ENCODE measurements at regions not wholly inside any gene's neighbourhood (a gene's known extent, or its start where the extent isn't known, plus 50 kb on each side); places are given as distances from the start of the nearest gene placed in this dataset.

GRCh38 chr4:173475751-173476150 lies 54.3 kb downstream of the HAND2 start:
- DNase-seq, result no peak
- TF ChIP-seq POLR2A (IDR thresholded peaks at IDR 0.05) (no peak), EP300 (IDR thresholded peaks at IDR 0.05) (no peak)
- TF ChIP-seq, protein P1, sequence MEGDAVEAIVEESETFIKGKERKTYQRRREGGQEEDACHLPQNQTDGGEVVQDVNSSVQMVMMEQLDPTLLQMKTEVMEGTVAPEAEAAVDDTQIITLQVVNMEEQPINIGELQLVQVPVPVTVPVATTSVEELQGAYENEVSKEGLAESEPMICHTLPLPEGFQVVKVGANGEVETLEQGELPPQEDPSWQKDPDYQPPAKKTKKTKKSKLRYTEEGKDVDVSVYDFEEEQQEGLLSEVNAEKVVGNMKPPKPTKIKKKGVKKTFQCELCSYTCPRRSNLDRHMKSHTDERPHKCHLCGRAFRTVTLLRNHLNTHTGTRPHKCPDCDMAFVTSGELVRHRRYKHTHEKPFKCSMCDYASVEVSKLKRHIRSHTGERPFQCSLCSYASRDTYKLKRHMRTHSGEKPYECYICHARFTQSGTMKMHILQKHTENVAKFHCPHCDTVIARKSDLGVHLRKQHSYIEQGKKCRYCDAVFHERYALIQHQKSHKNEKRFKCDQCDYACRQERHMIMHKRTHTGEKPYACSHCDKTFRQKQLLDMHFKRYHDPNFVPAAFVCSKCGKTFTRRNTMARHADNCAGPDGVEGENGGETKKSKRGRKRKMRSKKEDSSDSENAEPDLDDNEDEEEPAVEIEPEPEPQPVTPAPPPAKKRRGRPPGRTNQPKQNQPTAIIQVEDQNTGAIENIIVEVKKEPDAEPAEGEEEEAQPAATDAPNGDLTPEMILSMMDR (IDR thresholded peaks at IDR 0.05), result no peak
- intact Hi-C loops (cut with DNase I), result loop anchor here in 1 of 4 donors (10.0 kb wide), 1 partner anchor 261 kb away; no protein-coding TSS in a partner anchor
- no peaks in the 10 kb centered on the region for H3K4me1 ChIP-seq (ENCODE audit: insufficient read depth)
- no peaks in the 10 kb centered on the region for H3K36me3 ChIP-seq
- H3K27ac ChIP-seq, result no peak overlapping the region
- H3K9me3 ChIP-seq, result no peaks in the 10 kb centered on the region
- no peaks in the 10 kb centered on the region for H3K27me3 ChIP-seq
- no peak overlapping the region for H3K4me3 ChIP-seq

GRCh38 chr4:173469622-173470021 lies 60.4 kb downstream of the HAND2 start:
- no peak for DNase-seq
- 4 to 21% (median 9%) methylated on average over 7 of the region's 7 CpGs for WGBS, 3 donors

GRCh38 chr4:173468314-173468713 lies 61.7 kb downstream of the HAND2 start:
- Histone ChIP-seq H3K27ac (no peak overlapping the region), H3K36me3 (no peaks in the 10 kb centered on the region), H3K4me3 (no peak overlapping the region), H3K9me3 (no peaks in the 10 kb centered on the region), H3K27me3 (no peaks in the 10 kb centered on the region), H3K4me1 (ENCODE audit: insufficient read depth) (no peaks in the 10 kb centered on the region)
- no peak for TF ChIP-seq POLR2A (IDR thresholded peaks at IDR 0.05)
- TF ChIP-seq, protein P1 (IDR thresholded peaks at IDR 0.05), result no peak
- DNase-seq, result no peak
- intact Hi-C loops (cut with DNase I), result no loop called here

More at GRCh38 chr4:173469622-173470021, 60.4 kb downstream of the HAND2 start:
- TF ChIP-seq, protein P1 (IDR thresholded peaks at IDR 0.05), result no peak
- no peak for TF ChIP-seq EP300 (IDR thresholded peaks at IDR 0.05)
- TF ChIP-seq POLR2A (IDR thresholded peaks at IDR 0.05), result no peak
- no peaks in the 10 kb centered on the region for H3K4me1 ChIP-seq (ENCODE audit: insufficient read depth)
- no peak overlapping the region for H3K4me3 ChIP-seq
- H3K9me3 ChIP-seq, result no peaks in the 10 kb centered on the region
- no peaks in the 10 kb centered on the region for H3K27me3 ChIP-seq
- intact Hi-C loops (cut with DNase I), result loop anchor here in 1 of 4 donors (10.0 kb wide), 1 partner anchor 255 kb away; no protein-coding TSS in a partner anchor
- H3K36me3 ChIP-seq, result no peaks in the 10 kb centered on the region
- no peak overlapping the region for H3K27ac ChIP-seq

- WGBS, 3 donors, result 14 to 46% (median 17%) methylated on average over 2 of the region's 2 CpGs
- Histone ChIP-seq H3K36me3 (no peaks in the 10 kb centered on the region), H3K4me3 (no peak overlapping the region), H3K27ac (no peak overlapping the region), H3K4me1 (ENCODE audit: insufficient read depth) (no peaks in the 10 kb centered on the region), H3K9me3 (no peaks in the 10 kb centered on the region), H3K27me3 (no peaks in the 10 kb centered on the region)
- intact Hi-C loops (cut with DNase I), result no loop called here
- TF ChIP-seq EP300 (IDR thresholded peaks at IDR 0.05) (no peak), POLR2A (IDR thresholded peaks at IDR 0.05) (no peak)
- TF ChIP-seq, protein P1 (IDR thresholded peaks at IDR 0.05), result no peak
- no peak for DNase-seq
Measured at GRCh38 chr4:173466101-173466500, 63.9 kb downstream of the HAND2 start.

DNA sequence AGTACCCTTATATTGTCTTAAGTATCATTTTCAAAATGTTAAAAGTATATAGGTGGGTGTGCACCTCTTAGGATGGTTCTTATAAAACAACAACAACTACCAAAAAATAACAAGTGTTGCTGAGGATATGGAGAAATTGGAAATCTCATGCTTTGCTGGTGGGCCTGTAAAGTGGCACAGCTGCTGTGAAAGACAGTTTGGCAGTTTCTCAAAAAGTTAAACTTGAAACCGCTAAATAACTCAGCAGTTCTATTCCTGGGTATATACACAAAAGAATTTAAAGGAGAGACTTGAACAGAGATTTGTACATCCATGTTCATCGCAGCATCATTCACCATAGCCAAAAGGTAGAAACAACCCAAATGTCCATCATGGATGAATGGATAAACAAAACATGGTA lies 65.5 kb downstream of the HAND2 start:
- no peak for TF ChIP-seq EP300 (IDR thresholded peaks at IDR 0.05)
- TF ChIP-seq, protein P1 (IDR thresholded peaks at IDR 0.05), result no peak
- no peak for TF ChIP-seq POLR2A (IDR thresholded peaks at IDR 0.05)
- no peaks in the 10 kb centered on the region for H3K27me3 ChIP-seq
- no peak overlapping the region for H3K4me3 ChIP-seq
- H3K4me1 ChIP-seq (ENCODE audit: insufficient read depth), result no peaks in the 10 kb centered on the region
- no peaks in the 10 kb centered on the region for H3K9me3 ChIP-seq
- no peak for DNase-seq
- WGBS, 3 donors, result 89 to 94% (median 94%) methylated on average over 2 of the region's 2 CpGs
- no peak overlapping the region for H3K27ac ChIP-seq
- intact Hi-C loops (cut with DNase I), result no loop called here
- no peaks in the 10 kb centered on the region for H3K36me3 ChIP-seq
